Thyroid gland (tissue), 4 donors: ENCODE measurements at regions not wholly inside any gene's neighbourhood (a gene's known extent, or its start where the extent isn't known, plus 50 kb on each side); places are given as distances from the start of the nearest gene placed in this dataset.

ENCODE experiments used
- DNase-seq, 2 donors: peaks; one replicate each; pipeline ENCODE4 v3.0.0-alpha.2; 2019
- H3K27ac ChIP-seq, 3 donors: fragments of 200-600 bp; sonication (generic); 1 replicate in 2 of 3; 2 replicates in 1 of 3; pipeline ENCODE4 v1.5.1; 2016 to 2019; ENCODE audit warnings: mild to moderate bottlenecking in 1 of 3, moderate library complexity in 1 of 3
- H3K27me3 ChIP-seq: fragments of 200-600 bp; sonication (generic); one replicate; pipeline ENCODE4 v1.5.1; 2019
- H3K36me3 ChIP-seq, 2 donors: fragments of 200-600 bp; sonication (generic); one replicate each; pipeline ENCODE4 v1.5.1; 2016 to 2019
- H3K4me1 ChIP-seq, 2 donors: fragments of 200-600 bp; sonication (generic); one replicate each; pipeline ENCODE4 v1.5.1; 2017 to 2019
- H3K4me3 ChIP-seq, 3 donors: fragments of 200-600 bp; sonication (generic); replicated peaks in 1 of 3; 1 replicate in 2 of 3; 2 replicates in 1 of 3; pipeline ENCODE4 v1.5.1; 2016; ENCODE audit warnings: mild to moderate bottlenecking in 1 of 3
- H3K9me3 ChIP-seq: fragments of 200-600 bp; sonication (generic); one replicate; pipeline ENCODE4 v1.5.1; 2017
- POLR2A ChIP-seq, 2 donors: fragments of 450-650 bp; IDR thresholded peaks; one replicate each; pipeline ENCODE4 v1.6.1; 2017; ENCODE audit warnings: antibody characterized with exemption in 2 of 2, mild to moderate bottlenecking in 2 of 2, moderate library complexity in 1 of 2
- WGBS, 2 donors: methylation state at CpG; one replicate each; pipeline ENCODE4 v1.1.5; 2017; 5-methylcytosine and 5-hydroxymethylcytosine counted together
- intact Hi-C: fragments of 100-400 bp; cut with DNase I; formaldehyde crosslinking; loops from one replicate; pipeline ENCODE4 v1.15.1; 2023
- TF ChIP-seq, protein P1 (sequence below), 6 experiments: fragments of 200-600 bp in 3 of 6; fragments of 450-650 bp in 3 of 6; sonication (generic) in 3 of 6; IDR thresholded peaks; one replicate each; pipeline ENCODE4 v1.5.1; 2016 to 2019; ENCODE audit warnings: antibody characterized with exemption in 6 of 6, mild to moderate bottlenecking in 2 of 6, inconsistent platforms in 1 of 6, moderate library complexity in 1 of 6

DNA sequence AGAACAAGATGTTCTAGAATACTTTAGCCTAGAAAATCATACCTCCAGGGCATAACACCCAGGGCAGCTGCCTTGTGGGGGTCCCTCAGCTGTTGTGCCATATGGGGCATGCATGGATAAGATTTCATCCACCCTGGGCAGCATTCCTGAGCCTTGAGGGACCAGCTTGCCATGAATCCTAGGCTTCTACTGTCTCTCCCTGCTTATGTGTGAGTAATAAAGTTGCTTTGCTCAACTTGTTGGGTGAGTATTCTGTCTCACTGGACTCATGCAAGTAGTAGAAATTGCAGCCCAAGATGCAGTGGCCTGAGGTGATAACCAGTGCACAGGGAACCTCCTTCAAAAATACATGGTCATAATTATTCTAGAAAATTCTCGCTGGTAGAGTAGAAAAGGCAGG is 52.1 kb upstream of the EPHB1 start:
- intact Hi-C loops, result no loop called here
- no peak overlapping the region for H3K4me3 ChIP-seq
- DNase-seq, result no peak

More for the DNA sequence above, 52.1 kb upstream of the EPHB1 start:
- no peak for TF ChIP-seq POLR2A (IDR thresholded peaks at IDR 0.05)
- TF ChIP-seq, protein P1, sequence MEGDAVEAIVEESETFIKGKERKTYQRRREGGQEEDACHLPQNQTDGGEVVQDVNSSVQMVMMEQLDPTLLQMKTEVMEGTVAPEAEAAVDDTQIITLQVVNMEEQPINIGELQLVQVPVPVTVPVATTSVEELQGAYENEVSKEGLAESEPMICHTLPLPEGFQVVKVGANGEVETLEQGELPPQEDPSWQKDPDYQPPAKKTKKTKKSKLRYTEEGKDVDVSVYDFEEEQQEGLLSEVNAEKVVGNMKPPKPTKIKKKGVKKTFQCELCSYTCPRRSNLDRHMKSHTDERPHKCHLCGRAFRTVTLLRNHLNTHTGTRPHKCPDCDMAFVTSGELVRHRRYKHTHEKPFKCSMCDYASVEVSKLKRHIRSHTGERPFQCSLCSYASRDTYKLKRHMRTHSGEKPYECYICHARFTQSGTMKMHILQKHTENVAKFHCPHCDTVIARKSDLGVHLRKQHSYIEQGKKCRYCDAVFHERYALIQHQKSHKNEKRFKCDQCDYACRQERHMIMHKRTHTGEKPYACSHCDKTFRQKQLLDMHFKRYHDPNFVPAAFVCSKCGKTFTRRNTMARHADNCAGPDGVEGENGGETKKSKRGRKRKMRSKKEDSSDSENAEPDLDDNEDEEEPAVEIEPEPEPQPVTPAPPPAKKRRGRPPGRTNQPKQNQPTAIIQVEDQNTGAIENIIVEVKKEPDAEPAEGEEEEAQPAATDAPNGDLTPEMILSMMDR (IDR thresholded peaks at IDR 0.05), result no peak
- H3K9me3 ChIP-seq, result no peaks in the 10 kb centered on the region
- H3K36me3 ChIP-seq, result no peaks in the 10 kb centered on the region
- no peaks in the 10 kb centered on the region for H3K4me1 ChIP-seq
- no peaks in the 10 kb centered on the region for H3K27me3 ChIP-seq
- H3K27ac ChIP-seq, result no peak overlapping the region
- 87 to 94% methylated on average over 1 of the region's 1 CpG for WGBS, 2 donors
